ENCODE measurements at regions not wholly inside any gene's neighbourhood (a gene's known extent, or its start where the extent isn't known, plus 50 kb on each side); places are given as distances from the start of the nearest gene placed in this dataset.
A peak's percentile ranks its signal among the peaks of the same experiment; 100 is the strongest.
"Not testable (repeated sequence)": the region's sequence is repeated elsewhere in the genome, so short reads cannot be mapped to it uniquely, and the experiment has no call there.

- H3K4me3 ChIP-seq (ENCODE audit: low read length) = no peak overlapping the region
- TF ChIP-seq, protein P1, sequence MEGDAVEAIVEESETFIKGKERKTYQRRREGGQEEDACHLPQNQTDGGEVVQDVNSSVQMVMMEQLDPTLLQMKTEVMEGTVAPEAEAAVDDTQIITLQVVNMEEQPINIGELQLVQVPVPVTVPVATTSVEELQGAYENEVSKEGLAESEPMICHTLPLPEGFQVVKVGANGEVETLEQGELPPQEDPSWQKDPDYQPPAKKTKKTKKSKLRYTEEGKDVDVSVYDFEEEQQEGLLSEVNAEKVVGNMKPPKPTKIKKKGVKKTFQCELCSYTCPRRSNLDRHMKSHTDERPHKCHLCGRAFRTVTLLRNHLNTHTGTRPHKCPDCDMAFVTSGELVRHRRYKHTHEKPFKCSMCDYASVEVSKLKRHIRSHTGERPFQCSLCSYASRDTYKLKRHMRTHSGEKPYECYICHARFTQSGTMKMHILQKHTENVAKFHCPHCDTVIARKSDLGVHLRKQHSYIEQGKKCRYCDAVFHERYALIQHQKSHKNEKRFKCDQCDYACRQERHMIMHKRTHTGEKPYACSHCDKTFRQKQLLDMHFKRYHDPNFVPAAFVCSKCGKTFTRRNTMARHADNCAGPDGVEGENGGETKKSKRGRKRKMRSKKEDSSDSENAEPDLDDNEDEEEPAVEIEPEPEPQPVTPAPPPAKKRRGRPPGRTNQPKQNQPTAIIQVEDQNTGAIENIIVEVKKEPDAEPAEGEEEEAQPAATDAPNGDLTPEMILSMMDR (conservative IDR thresholded peaks at IDR 0.05; ENCODE audit: low read length) = no peak
- DNase-seq (ENCODE audit: low read depth) = no peak
Measured at GRCh38 chr2:195535911-195536522, 121.0 kb upstream of the SLC39A10 start.

DNA sequence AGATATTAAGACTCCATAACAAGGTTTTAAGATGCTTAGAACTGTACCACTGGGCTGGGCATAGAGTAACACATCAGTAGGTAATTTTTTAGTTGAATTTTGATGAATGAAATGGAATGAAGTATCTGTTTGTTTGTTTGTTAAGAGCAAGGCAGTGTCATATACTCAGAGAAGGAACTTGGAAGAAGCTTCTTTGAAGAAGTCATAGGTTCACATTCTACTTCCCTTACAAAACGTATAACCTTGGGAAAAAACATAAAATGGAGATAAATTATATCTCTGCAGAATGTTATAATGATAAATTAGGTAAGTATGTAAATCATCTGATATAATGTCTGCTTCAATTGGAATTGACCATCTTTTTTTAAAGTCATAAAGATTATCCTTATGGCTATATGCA lies 122.1 kb upstream of the SLC39A10 start:
- no peak overlapping the region for H3K4me3 ChIP-seq (ENCODE audit: low read length)
- TF ChIP-seq, protein P1 (conservative IDR thresholded peaks at IDR 0.05; ENCODE audit: low read length) = no peak
- no peak for DNase-seq (ENCODE audit: low read depth)

DNA sequence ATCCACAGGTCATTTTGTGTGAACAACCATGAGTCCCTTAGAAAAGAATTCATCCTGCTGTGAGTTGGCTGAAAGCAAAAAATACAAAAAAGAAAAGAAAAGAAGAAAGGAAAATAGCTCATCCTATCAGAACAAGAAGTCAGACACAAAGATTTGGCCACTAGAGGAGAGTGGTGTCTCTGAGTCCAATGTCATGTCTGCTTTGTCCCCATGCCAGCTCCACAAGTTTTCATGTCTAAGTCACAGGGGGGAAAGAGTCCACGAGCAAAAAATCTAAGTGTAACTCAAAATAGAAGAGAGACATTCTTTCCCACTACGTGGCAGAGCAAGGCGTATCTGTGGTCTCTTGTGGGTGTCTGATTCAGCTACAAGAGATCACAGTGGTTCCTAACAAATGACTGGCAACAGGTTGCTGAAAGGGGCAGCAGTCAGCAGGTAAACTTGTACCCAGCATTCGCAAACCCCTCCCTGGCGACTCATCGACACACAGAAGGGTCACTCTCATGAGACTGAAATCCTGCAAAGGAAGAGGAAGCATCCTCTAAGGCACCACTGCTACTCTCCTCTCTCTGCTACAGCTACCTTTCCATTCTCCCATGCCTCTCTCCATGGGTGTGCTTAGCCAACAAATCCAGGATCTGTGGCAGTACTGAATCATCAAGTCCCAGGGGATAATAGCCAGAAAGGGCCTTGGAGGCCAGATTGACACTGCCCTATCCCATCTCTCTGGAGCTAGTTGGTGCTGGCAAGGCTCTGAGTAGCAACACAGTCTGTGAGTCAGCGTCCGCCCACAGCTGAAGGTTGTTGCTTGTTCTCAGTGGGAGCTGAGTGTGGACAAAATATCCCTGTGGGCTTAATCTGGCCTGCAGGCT lies 123.0 kb upstream of the SLC39A10 start:
- TF ChIP-seq, protein P1 (conservative IDR thresholded peaks at IDR 0.05; ENCODE audit: low read length) = peak; percentile 53
- H3K4me3 ChIP-seq (ENCODE audit: low read length) = peak overlapping the region; percentile 1
- peak; percentile 93 for DNase-seq (ENCODE audit: low read depth)

GRCh38 chr2:195532628-195533271 lies 124.3 kb upstream of the SLC39A10 start:
- TF ChIP-seq, protein P1 (conservative IDR thresholded peaks at IDR 0.05; ENCODE audit: low read length) = no peak
- peak; percentile 47 for DNase-seq (ENCODE audit: low read depth)
- peak overlapping the region; percentile 52 for H3K4me3 ChIP-seq (ENCODE audit: low read length)

- H3K4me3 ChIP-seq (ENCODE audit: low read length) = no peak overlapping the region
- peak; percentile 10 for DNase-seq (ENCODE audit: low read depth)
- TF ChIP-seq, protein P1 (conservative IDR thresholded peaks at IDR 0.05; ENCODE audit: low read length) = no peak
Measured at GRCh38 chr2:195532255-195532627, 124.8 kb upstream of the SLC39A10 start.

DNA sequence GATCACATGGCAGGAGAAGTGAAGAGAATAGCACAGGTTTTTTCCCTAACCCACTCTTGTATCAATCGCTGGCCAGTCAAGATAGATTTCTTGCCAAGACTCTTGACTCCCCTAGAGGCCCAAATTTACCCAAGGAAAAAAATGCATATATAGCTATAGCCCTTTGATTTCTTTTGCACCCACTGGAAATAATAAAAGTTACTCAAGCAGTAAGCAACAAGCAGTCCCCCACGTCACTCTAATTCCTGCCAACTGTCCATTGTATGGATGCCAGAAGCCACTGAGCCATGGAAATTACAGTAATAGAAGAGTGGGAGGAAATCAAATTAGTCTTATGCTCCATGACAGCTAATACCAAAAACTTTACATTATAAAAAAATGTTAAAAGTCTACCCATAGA lies 125.3 kb upstream of the SLC39A10 start:
- no peak overlapping the region for H3K4me3 ChIP-seq (ENCODE audit: low read length)
- TF ChIP-seq, protein P1 (conservative IDR thresholded peaks at IDR 0.05; ENCODE audit: low read length) = no peak
- peak; percentile 65 for DNase-seq (ENCODE audit: low read depth)

- H3K4me3 ChIP-seq (ENCODE audit: low read length); DNase-seq (ENCODE audit: low read depth): not testable (repeated sequence)
Measured at GRCh38 chr2:195523242-195523641, 133.8 kb upstream of the SLC39A10 start.
